ENCODE measurements at regions not wholly inside any gene's neighbourhood (a gene's known extent, or its start where the extent isn't known, plus 50 kb on each side); places are given as distances from the start of the nearest gene placed in this dataset.

- H3K9me2 ChIP-seq (ENCODE audit: insufficient read depth): peaks cover 7% of the 10 kb centered on the region; the same call in 1 of the 2 replicates
- Mint-ChIP-seq H3K4me1 (peaks cover 5% of the 10 kb centered on the region; the same call in 2 of the 3 replicates), H3K4me3 (no peak overlapping the region), H3K27ac (no peak overlapping the region; the same call in 1 of the 2 replicates), H3K36me3 (ENCODE audit: low read depth) (0 out of 3 replicates have a peak, but pooled peaks cover 4% of the 10 kb centered on the region), H3K27me3 (ENCODE audit: insufficient read depth, low read depth, poor library complexity) (peaks cover 4% of the 10 kb centered on the region), H3K9me3 (peaks cover 5% of the 10 kb centered on the region; the same call in 2 of the 3 replicates)
- H3F3A ChIP-seq (replicated peaks; ENCODE audit: low read depth): no peaks in the 10 kb centered on the region
- no peaks in the 10 kb centered on the region for H3K27me3 ChIP-seq (ENCODE audit: insufficient read depth)
- H3K27ac ChIP-seq (ENCODE audit: low read depth): no peak overlapping the region
- DNase-seq (ENCODE audit: low spot score) (no peak), ATAC-seq (no peak)
- H3K79me2 ChIP-seq (replicated peaks; ENCODE audit: insufficient read depth): no peaks in the 10 kb centered on the region
- no peak overlapping the region for H2AFZ ChIP-seq
- no peaks in the 10 kb centered on the region for H3K36me3 ChIP-seq (ENCODE audit: insufficient read depth)
- H3K4me1 ChIP-seq (ENCODE audit: insufficient read depth): no peaks in the 10 kb centered on the region
- H3K4me2 ChIP-seq: no peak overlapping the region
- TF ChIP-seq STAT1 (IDR thresholded peaks at IDR 0.05; ENCODE audit: unreplicated experiment) (no peak), ETS1 (IDR thresholded peaks at IDR 0.05) (no peak), CREB1 (CRISPR knock-in tag; IDR thresholded peaks at IDR 0.05; ENCODE audit: low read depth) (no peak), EZH2phosphoT487 (IDR thresholded peaks at IDR 0.05; ENCODE audit: unreplicated experiment) (no peak), ZNF462 (CRISPR knock-in tag; IDR thresholded peaks at IDR 0.05) (no peak), EZH2 (IDR thresholded peaks at IDR 0.05; ENCODE audit: low read depth, unreplicated experiment) (no peak), JUNB (IDR thresholded peaks at IDR 0.05; ENCODE audit: unreplicated experiment) (no peak), ZNF331 (CRISPR knock-in tag; IDR thresholded peaks at IDR 0.05; ENCODE audit: low read depth) (no peak), NANOG (IDR thresholded peaks at IDR 0.05; ENCODE audit: borderline replicate concordance) (no peak), CTCF (conservative IDR thresholded peaks at IDR 0.05; ENCODE audit: low read depth in 2 of 2) (no peak), ZNF114 (CRISPR knock-in tag; IDR thresholded peaks at IDR 0.05) (no peak), POLR2AphosphoS5 (IDR thresholded peaks at IDR 0.05; ENCODE audit: low read depth) (no peak)
- no peak overlapping the region for H3K4me3 ChIP-seq
- no peaks in the 10 kb centered on the region for H4K20me1 ChIP-seq (replicated peaks; ENCODE audit: insufficient read depth)
Observed at GRCh38 chr2:14998546-14998945, 366.0 kb downstream of the LRATD1 start.

Measured in GM23338 (cell line).